H9 (cell line): ENCODE measurements at regions not wholly inside any gene's neighbourhood (a gene's known extent, or its start where the extent isn't known, plus 50 kb on each side); places are given as distances from the start of the nearest gene placed in this dataset.

Experiments
- DNase-seq: peaks from one replicate; pipeline ENCODE4 v3.0.0-alpha.2; 2017
- H2AFZ ChIP-seq: one replicate; pipeline ENCODE4 v1.6.1; 2013; ENCODE audit warnings: mild to moderate bottlenecking, low read length, control low read depth, moderate library complexity
- H2AK5ac ChIP-seq: 2 replicates; pipeline ENCODE4 v1.6.1; 2013; ENCODE audit warnings: low read length, control low read depth, mixed read lengths; ENCODE audit not compliant: insufficient read length
- H2BK120ac ChIP-seq: one replicate; pipeline ENCODE4 v1.6.1; 2013; ENCODE audit warnings: low read depth, mild to moderate bottlenecking, low read length, control low read depth, inconsistent platforms; ENCODE audit not compliant: poor library complexity, severe bottlenecking
- H2BK12ac ChIP-seq: 2 replicates; pipeline ENCODE4 v1.6.1; 2013; ENCODE audit warnings: low read length, control low read depth, mixed read lengths, low read depth; ENCODE audit not compliant: insufficient read length
- H2BK15ac ChIP-seq: 2 replicates; pipeline ENCODE4 v1.6.1; 2013; ENCODE audit warnings: low read depth, low read length, control low read depth
- H2BK20ac ChIP-seq: one replicate; pipeline ENCODE4 v1.6.1; 2013; ENCODE audit warnings: low read depth, mild to moderate bottlenecking, low read length, control low read depth, inconsistent platforms; ENCODE audit not compliant: poor library complexity, severe bottlenecking
- H2BK5ac ChIP-seq: 2 replicates; pipeline ENCODE4 v1.6.1; 2013; ENCODE audit warnings: low read length, control low read depth, mixed read lengths; ENCODE audit not compliant: insufficient read length
- H3K14ac ChIP-seq: 2 replicates; pipeline ENCODE4 v1.6.1; 2013; ENCODE audit warnings: low read length, control low read depth; ENCODE audit not compliant: insufficient read depth
- H3K18ac ChIP-seq: 2 replicates; pipeline ENCODE4 v1.6.1; 2013; ENCODE audit warnings: low read depth, mild to moderate bottlenecking, mixed read lengths, low read length, control low read depth; ENCODE audit not compliant: insufficient read length
- H3K23ac ChIP-seq: 2 replicates; pipeline ENCODE4 v1.6.1; 2013; ENCODE audit warnings: low read length, control low read depth, mixed read lengths, low read depth; ENCODE audit not compliant: insufficient read length
- H3K23me2 ChIP-seq: 2 replicates; pipeline ENCODE4 v1.6.1; 2013; ENCODE audit warnings: low read depth, mild to moderate bottlenecking, mixed read lengths, low read length, control low read depth; ENCODE audit not compliant: insufficient read length, poor library complexity, severe bottlenecking
- H3K27ac ChIP-seq: 2 replicates; pipeline ENCODE4 v1.5.1; 2013; ENCODE audit warnings: low read length, control low read depth, mixed read lengths, low read depth; ENCODE audit not compliant: insufficient read length
- H3K27me3 ChIP-seq: 2 replicates; pipeline ENCODE4 v1.6.1; 2013; ENCODE audit warnings: low read length, control low read depth, inconsistent platforms; ENCODE audit not compliant: insufficient read depth
- H3K4ac ChIP-seq: 2 replicates; pipeline ENCODE4 v1.6.1; 2013; ENCODE audit warnings: low read depth, mild to moderate bottlenecking, control low read depth, inconsistent platforms, low read length, moderate library complexity
- H3K4me1 ChIP-seq: 2 replicates; pipeline ENCODE4 v1.6.1; 2013; ENCODE audit warnings: low read length, control low read depth, inconsistent platforms; ENCODE audit not compliant: insufficient read depth
- H3K4me2 ChIP-seq: 2 replicates; pipeline ENCODE4 v1.6.1; 2013; ENCODE audit warnings: low read length, control low read depth, mixed read lengths; ENCODE audit not compliant: insufficient read length, insufficient read depth
- H3K56ac ChIP-seq: 2 replicates; pipeline ENCODE4 v1.6.1; 2013; ENCODE audit warnings: low read depth, mild to moderate bottlenecking, mixed read lengths, low read length, control low read depth; ENCODE audit not compliant: insufficient read length
- H3K79me1 ChIP-seq: 2 replicates; pipeline ENCODE4 v1.6.1; 2013; ENCODE audit warnings: low read depth, mild to moderate bottlenecking, moderate library complexity, low read length, control low read depth, inconsistent platforms; ENCODE audit not compliant: insufficient read depth, poor library complexity, severe bottlenecking
- H3K79me2 ChIP-seq: 2 replicates; pipeline ENCODE4 v1.6.1; 2013; ENCODE audit warnings: low read length, control low read depth, inconsistent platforms; ENCODE audit not compliant: insufficient read depth
- H3K9ac ChIP-seq: 2 replicates; pipeline ENCODE4 v1.6.1; 2013; ENCODE audit warnings: low read length, control low read depth, mixed read lengths; ENCODE audit not compliant: insufficient read length; ENCODE audit errors: extremely low read depth
- H3K9me3 ChIP-seq: one replicate; pipeline ENCODE4 v1.6.1; 2013; ENCODE audit warnings: low read depth, low read length, inconsistent platforms; ENCODE audit not compliant: control insufficient read depth
- H3T11ph ChIP-seq: one replicate; pipeline ENCODE4 v1.6.1; 2013; ENCODE audit warnings: mild to moderate bottlenecking, low read length, control low read depth, inconsistent platforms
- H4K20me1 ChIP-seq: one replicate; pipeline ENCODE4 v1.6.1; 2013; ENCODE audit not compliant: control insufficient read depth, insufficient read length, insufficient read depth
- H4K5ac ChIP-seq: 2 replicates; pipeline ENCODE4 v1.6.1; 2013; ENCODE audit warnings: low read depth, mild to moderate bottlenecking, mixed read lengths, low read length, control low read depth; ENCODE audit not compliant: insufficient read length
- H4K8ac ChIP-seq: replicated peaks from 2 replicates; pipeline ENCODE4 v1.6.1; 2013; ENCODE audit warnings: low read length, control low read depth, mixed read lengths, low read depth; ENCODE audit not compliant: insufficient read length
- H4K91ac ChIP-seq: 2 replicates; pipeline ENCODE4 v1.6.1; 2013; ENCODE audit warnings: low read depth, mild to moderate bottlenecking, moderate library complexity, mixed read lengths, low read length, control low read depth; ENCODE audit not compliant: insufficient read length
- H3K27ac Mint-ChIP-seq, 3 experiments: 2 replicates in 2 of 3; 3 replicates in 1 of 3; pipeline ENCODE4 v1.8.0; 2020 to 2021; ENCODE audit warnings: mixed read lengths in 3 of 3, mild to moderate bottlenecking in 1 of 3, moderate library complexity in 1 of 3
- H3K27me3 Mint-ChIP-seq: 2 replicates; pipeline ENCODE4 v1.8.0; 2021; ENCODE audit warnings: low read depth, mild to moderate bottlenecking, moderate library complexity, mixed read lengths
- H3K36me3 Mint-ChIP-seq, 3 experiments: 2 replicates in 2 of 3; 3 replicates in 1 of 3; pipeline ENCODE4 v1.8.0; 2020 to 2021; ENCODE audit warnings: low read depth in 3 of 3, mixed read lengths in 3 of 3; ENCODE audit not compliant: insufficient read depth in 1 of 3
- H3K4me1 Mint-ChIP-seq, 2 experiments: 2 replicates each; pipeline ENCODE4 v1.8.0; 2020; ENCODE audit warnings: mixed read lengths in 2 of 2
- H3K4me3 Mint-ChIP-seq, 2 experiments: 2 replicates in 1 of 2; 3 replicates in 1 of 2; pipeline ENCODE4 v1.8.0; 2020 to 2021; ENCODE audit warnings: mild to moderate bottlenecking in 2 of 2, mixed read lengths in 2 of 2, moderate library complexity in 1 of 2
- H3K9me3 Mint-ChIP-seq, 2 experiments: 2 replicates in 1 of 2; 3 replicates in 1 of 2; pipeline ENCODE4 v1.8.0; 2020; ENCODE audit warnings: mild to moderate bottlenecking in 2 of 2, mixed read lengths in 2 of 2, moderate library complexity in 1 of 2
- CTCF ChIP-seq: fragments of 200-600 bp; sonication (generic); conservative IDR thresholded peaks from 3 replicates; pipeline ENCODE4 v1.8.0; 2021; ENCODE audit warnings: antibody characterized with exemption, mild to moderate bottlenecking
- WGBS: extraction: QIAGEN DNeasy Blood & Tissue Kit; methylation state at CpG from one replicate; pipeline ENCODE4 v1.1.7; 2013; ENCODE audit warnings: missing lambda C conversion rate, low lambda C conversion rate, mixed read lengths; ENCODE audit not compliant: insufficient read length; ENCODE audit errors: extremely low coverage; 5-methylcytosine and 5-hydroxymethylcytosine counted together

- H2BK15ac ChIP-seq = no peak overlapping the region
These were observed 97.7 kb upstream of the SFSWAP start for GRCh38 chr12:131613186-131613585.

More at GRCh38 chr12:131613186-131613585, 97.7 kb upstream of the SFSWAP start:
- peaks cover 2% of the 10 kb centered on the region for H4K20me1 ChIP-seq
- no peak overlapping the region for H2BK5ac ChIP-seq
- H3K4ac ChIP-seq = no peak overlapping the region
- peaks cover 6% of the 10 kb centered on the region; the same call in 1 of the 2 replicates for H3K4me1 ChIP-seq
- H3K18ac ChIP-seq = no peak overlapping the region
- no peak for TF ChIP-seq CTCF
- no peaks in the 10 kb centered on the region for H3K9me3 ChIP-seq
- no peak overlapping the region for H4K8ac ChIP-seq
- H2AK5ac ChIP-seq = no peak overlapping the region
- no peaks in the 10 kb centered on the region for H3K23me2 ChIP-seq
- H3K27ac ChIP-seq = no peak overlapping the region
- peaks cover 21 to 25% of the 10 kb centered on the region in 2 experiments for H3K4me1 Mint-ChIP-seq
- no peak overlapping the region for H4K5ac ChIP-seq
- H2BK120ac ChIP-seq = no peak overlapping the region
- no peak overlapping the region for H3K9ac ChIP-seq
- no peak overlapping the region for H2BK20ac ChIP-seq
- no peak overlapping the region for H2BK12ac ChIP-seq
- no peak overlapping the region for H3K56ac ChIP-seq
- H3K4me3 Mint-ChIP-seq = no peak overlapping the region
- no peaks in the 10 kb centered on the region for H3K27me3 ChIP-seq
- H3K27ac Mint-ChIP-seq = no peak overlapping the region
- H3K4me2 ChIP-seq = no peak overlapping the region
- H3K27me3 Mint-ChIP-seq = peaks cover 9% of the 10 kb centered on the region
- WGBS = no CpG with 5 or more reads among the region's 11 CpGs
- H3K79me1 ChIP-seq = no peaks in the 10 kb centered on the region
- H3K36me3 Mint-ChIP-seq = no peaks in the 10 kb centered on the region
- H3K79me2 ChIP-seq = no peaks in the 10 kb centered on the region
- H4K91ac ChIP-seq = no peak overlapping the region
- H3K23ac ChIP-seq = no peak overlapping the region
- no peak overlapping the region for H2AFZ ChIP-seq
- no peak for DNase-seq
- no peak overlapping the region; the same call in 1 of the 2 replicates for H3K14ac ChIP-seq
- H3T11ph ChIP-seq = no peak overlapping the region
- H3K9me3 Mint-ChIP-seq = no peaks in the 10 kb centered on the region
